Parathyroid adenoma (tissue), 2 donors: ENCODE measurements at regions not wholly inside any gene's neighbourhood (a gene's known extent, or its start where the extent isn't known, plus 50 kb on each side); places are given as distances from the start of the nearest gene placed in this dataset.

Experiments used
- H2AFZ ChIP-seq: fragments of 300-600 bp; sonication (generic); one replicate; pipeline ENCODE4 v1.7.0; 2017; ENCODE audit warnings: antibody characterized with exemption, mild to moderate bottlenecking
- H3K27ac ChIP-seq: fragments of 300-600 bp; sonication (generic); one replicate; pipeline ENCODE4 v1.7.0; 2017
- H3K27me3 ChIP-seq: fragments of 300-600 bp; sonication (generic); one replicate; pipeline ENCODE4 v1.7.0; 2017; ENCODE audit warnings: low read length; ENCODE audit not compliant: control insufficient read depth, insufficient read depth
- H3K36me3 ChIP-seq: fragments of 300-600 bp; sonication (generic); one replicate; pipeline ENCODE4 v1.7.0; 2017; ENCODE audit warnings: low read length; ENCODE audit not compliant: control insufficient read depth, insufficient read depth
- H3K4me1 ChIP-seq: fragments of 300-600 bp; sonication (generic); one replicate; pipeline ENCODE4 v1.7.0; 2017; ENCODE audit warnings: control low read depth
- H3K4me2 ChIP-seq: fragments of 300-600 bp; sonication (generic); one replicate; pipeline ENCODE4 v1.7.0; 2017; ENCODE audit warnings: low read length
- H3K4me3 ChIP-seq: fragments of 300-600 bp; sonication (generic); one replicate; pipeline ENCODE4 v1.7.0; 2017; ENCODE audit warnings: low read depth, low read length
- H3K79me2 ChIP-seq: fragments of 300-600 bp; sonication (generic); one replicate; pipeline ENCODE4 v1.7.0; 2017; ENCODE audit warnings: control low read depth
- H3K9ac ChIP-seq: fragments of 300-600 bp; sonication (generic); one replicate; pipeline ENCODE4 v1.7.0; 2017; ENCODE audit warnings: mild to moderate bottlenecking
- H3K9me3 ChIP-seq: fragments of 300-600 bp; sonication (generic); one replicate; pipeline ENCODE4 v1.7.0; 2017; ENCODE audit warnings: low read length; ENCODE audit not compliant: control insufficient read depth
- TF ChIP-seq, protein P1 (sequence below): fragments of 300-600 bp; sonication (generic); IDR thresholded peaks from one replicate; pipeline ENCODE4 v1.7.0; 2017; ENCODE audit warnings: antibody characterized with exemption, mild to moderate bottlenecking
- donor health status: primary hyperparathyroidism.

GRCh38 chrX:42472727-42473126, 305.2 kb downstream of the PPP1R2C start:
- no peaks in the 10 kb centered on the region for H3K9me3 ChIP-seq
- no peak overlapping the region for H3K4me3 ChIP-seq
- no peak overlapping the region for H3K27ac ChIP-seq
- no peaks in the 10 kb centered on the region for H3K36me3 ChIP-seq
- TF ChIP-seq, protein P1, sequence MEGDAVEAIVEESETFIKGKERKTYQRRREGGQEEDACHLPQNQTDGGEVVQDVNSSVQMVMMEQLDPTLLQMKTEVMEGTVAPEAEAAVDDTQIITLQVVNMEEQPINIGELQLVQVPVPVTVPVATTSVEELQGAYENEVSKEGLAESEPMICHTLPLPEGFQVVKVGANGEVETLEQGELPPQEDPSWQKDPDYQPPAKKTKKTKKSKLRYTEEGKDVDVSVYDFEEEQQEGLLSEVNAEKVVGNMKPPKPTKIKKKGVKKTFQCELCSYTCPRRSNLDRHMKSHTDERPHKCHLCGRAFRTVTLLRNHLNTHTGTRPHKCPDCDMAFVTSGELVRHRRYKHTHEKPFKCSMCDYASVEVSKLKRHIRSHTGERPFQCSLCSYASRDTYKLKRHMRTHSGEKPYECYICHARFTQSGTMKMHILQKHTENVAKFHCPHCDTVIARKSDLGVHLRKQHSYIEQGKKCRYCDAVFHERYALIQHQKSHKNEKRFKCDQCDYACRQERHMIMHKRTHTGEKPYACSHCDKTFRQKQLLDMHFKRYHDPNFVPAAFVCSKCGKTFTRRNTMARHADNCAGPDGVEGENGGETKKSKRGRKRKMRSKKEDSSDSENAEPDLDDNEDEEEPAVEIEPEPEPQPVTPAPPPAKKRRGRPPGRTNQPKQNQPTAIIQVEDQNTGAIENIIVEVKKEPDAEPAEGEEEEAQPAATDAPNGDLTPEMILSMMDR: no peak
- H3K4me1 ChIP-seq: no peaks in the 10 kb centered on the region
- H3K27me3 ChIP-seq: no peaks in the 10 kb centered on the region
- H3K4me2 ChIP-seq: no peak overlapping the region
- no peak overlapping the region for H2AFZ ChIP-seq
- H3K79me2 ChIP-seq: no peaks in the 10 kb centered on the region
- no peak overlapping the region for H3K9ac ChIP-seq

DNA sequence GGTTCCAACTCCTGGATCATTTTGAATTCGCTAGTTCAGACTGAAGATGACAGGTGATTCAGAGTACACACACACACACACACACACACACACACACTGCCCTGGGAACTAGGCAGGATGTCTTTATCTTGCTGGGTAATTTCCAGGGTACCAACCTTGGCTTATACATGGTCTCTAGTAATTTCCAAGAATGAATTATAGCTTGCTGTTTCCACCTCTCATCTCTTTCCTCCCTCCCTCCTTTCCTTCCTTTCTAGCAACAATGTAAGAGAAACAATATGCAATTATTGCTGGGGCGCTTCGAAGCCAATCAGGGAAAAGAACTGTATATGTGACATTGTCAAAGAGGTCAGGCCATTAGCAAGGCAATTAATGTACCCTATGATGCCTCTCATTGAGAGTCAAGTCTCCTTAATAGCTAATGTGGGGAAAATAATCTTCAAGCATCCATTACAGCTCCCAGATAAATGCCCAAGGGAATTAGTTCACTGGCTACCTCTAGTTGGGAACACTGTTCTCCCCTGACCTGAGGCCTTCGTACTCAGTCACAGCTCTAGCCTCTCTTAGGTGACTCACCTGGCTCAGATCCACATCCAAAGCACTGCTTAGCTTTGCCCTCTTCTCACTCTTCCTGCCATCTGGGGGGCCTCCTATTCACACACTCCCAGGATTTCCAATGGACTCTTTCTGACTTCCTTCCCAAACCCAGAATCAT, 311.5 kb downstream of the PPP1R2C start:
- Histone ChIP-seq H3K9me3 (no peaks in the 10 kb centered on the region), H3K9ac (no peak overlapping the region), H3K4me2 (no peak overlapping the region), H2AFZ (no peak overlapping the region), H3K36me3 (no peaks in the 10 kb centered on the region), H3K27me3 (no peaks in the 10 kb centered on the region), H3K4me1 (no peaks in the 10 kb centered on the region), H3K79me2 (no peaks in the 10 kb centered on the region), H3K27ac (no peak overlapping the region), H3K4me3 (no peak overlapping the region)
- TF ChIP-seq, protein P1: no peak

- no peak overlapping the region for H2AFZ ChIP-seq
- TF ChIP-seq, protein P1: no peak
Observed at GRCh38 chrX:42465821-42466220, 312.1 kb downstream of the PPP1R2C start.

DNA sequence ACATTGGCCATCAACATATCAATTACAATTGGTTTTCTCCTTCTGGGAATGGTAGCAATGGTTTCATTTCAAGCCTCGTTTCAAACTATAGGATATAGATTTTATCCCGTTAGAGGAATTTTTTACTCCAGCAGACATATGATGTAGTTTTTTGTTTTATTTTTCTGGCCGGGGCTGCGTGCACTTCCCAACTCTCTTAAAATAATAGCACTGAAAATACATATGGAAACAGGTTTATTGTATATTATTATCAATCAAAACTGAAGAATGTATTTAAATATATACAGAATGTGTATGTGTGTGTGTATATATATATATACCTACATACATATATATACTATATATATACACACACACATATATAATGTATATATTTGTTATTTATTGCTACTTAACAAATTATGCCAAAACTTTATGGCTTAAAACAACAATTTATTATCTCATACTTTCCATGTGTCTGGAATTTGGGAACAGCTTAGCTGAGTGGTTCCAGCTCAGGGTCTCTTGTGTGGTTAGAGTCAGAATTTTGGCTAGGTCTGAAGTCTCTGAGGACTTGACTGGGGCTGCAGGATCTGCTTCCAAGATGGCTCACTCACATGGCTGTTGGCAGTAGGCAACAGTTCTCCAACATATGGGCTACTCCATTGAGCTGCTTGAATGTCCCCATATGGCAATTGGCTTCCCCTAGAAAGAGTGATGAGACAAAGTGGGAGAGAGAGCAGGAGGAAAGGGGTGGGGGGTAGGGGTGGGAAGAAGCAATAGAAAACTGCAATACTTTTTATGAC, 314.1 kb downstream of the PPP1R2C start:
- Histone ChIP-seq H3K4me1 (no peaks in the 10 kb centered on the region), H3K27ac (no peak overlapping the region), H3K9ac (no peak overlapping the region), H3K4me2 (no peak overlapping the region), H3K4me3 (no peak overlapping the region), H3K27me3 (no peaks in the 10 kb centered on the region), H2AFZ (no peak overlapping the region), H3K9me3 (no peaks in the 10 kb centered on the region), H3K36me3 (no peaks in the 10 kb centered on the region), H3K79me2 (no peaks in the 10 kb centered on the region)
- TF ChIP-seq, protein P1: no peak

More at GRCh38 chrX:42465821-42466220, 312.1 kb downstream of the PPP1R2C start:
- H3K36me3 ChIP-seq: no peaks in the 10 kb centered on the region
- H3K27me3 ChIP-seq: no peaks in the 10 kb centered on the region
- no peaks in the 10 kb centered on the region for H3K9me3 ChIP-seq
- H3K9ac ChIP-seq: no peak overlapping the region
- no peak overlapping the region for H3K4me2 ChIP-seq
- H3K27ac ChIP-seq: no peak overlapping the region
- H3K4me1 ChIP-seq: no peaks in the 10 kb centered on the region
- H3K4me3 ChIP-seq: no peak overlapping the region
- H3K79me2 ChIP-seq: no peaks in the 10 kb centered on the region
